SK-MEL-5 (cell line): ENCODE measurements at regions not wholly inside any gene's neighbourhood (a gene's known extent, or its start where the extent isn't known, plus 50 kb on each side); places are given as distances from the start of the nearest gene placed in this dataset.
"Not testable (repeated sequence)": the region's sequence is repeated elsewhere in the genome, so short reads cannot be mapped to it uniquely, and the experiment has no call there.

ENCODE experiments used
- DNase-seq: peaks from one replicate; pipeline ENCODE4 v3.0.0-alpha.2; 2016; ENCODE audit warnings: low read depth, low spot score
- in situ Hi-C: cut with HindIII; loops from 2 replicates; pipeline ENCODE4 v1.10.0; 2016; ENCODE audit warnings: low sequenced_read_pairs, high pct_unique_total_duplicates, low pct_unique_long_range_greater_than_20kb

DNA sequence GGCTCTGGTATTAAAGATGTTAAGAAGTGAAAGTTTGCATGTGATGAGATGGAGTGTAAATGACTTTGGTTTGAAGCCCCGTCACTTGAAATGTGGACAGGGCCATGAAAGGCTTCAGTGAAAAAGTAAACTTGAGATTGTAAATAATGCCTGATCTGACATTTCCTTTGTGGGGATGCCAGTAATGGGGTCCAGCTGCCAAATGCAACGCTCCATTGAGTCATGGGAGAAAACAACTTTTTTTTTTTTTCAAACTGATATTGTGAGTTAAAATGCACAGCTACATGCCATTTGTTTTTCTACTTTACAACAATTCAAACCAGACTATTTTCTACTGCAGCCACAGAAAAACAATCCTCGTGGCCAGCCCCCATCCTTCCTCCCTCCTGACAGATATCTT lies 327.0 kb upstream of the TNC start:
- in situ Hi-C loops, result no loop called here
- no peak for DNase-seq

DNA sequence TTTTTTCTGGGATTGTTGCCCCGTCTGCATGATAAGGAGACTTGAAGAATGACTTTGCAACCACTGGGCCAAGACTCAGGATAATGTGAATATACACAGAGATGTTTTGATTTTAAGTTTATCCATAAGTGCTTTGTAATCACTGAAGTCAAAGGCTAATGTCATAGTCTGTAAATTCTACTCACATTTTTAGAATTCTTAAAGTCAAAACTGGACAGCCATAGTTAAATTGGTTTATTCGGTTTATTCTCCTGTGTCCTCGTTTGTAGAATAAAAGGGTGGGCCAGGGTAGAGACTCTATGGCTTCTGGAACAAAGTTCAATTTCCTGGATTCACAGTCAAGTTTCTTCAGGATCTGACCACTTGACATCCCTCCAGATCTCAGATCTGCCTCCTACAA lies 327.7 kb upstream of the TNC start:
- DNase-seq, result no peak
- in situ Hi-C loops, result no loop called here

DNA sequence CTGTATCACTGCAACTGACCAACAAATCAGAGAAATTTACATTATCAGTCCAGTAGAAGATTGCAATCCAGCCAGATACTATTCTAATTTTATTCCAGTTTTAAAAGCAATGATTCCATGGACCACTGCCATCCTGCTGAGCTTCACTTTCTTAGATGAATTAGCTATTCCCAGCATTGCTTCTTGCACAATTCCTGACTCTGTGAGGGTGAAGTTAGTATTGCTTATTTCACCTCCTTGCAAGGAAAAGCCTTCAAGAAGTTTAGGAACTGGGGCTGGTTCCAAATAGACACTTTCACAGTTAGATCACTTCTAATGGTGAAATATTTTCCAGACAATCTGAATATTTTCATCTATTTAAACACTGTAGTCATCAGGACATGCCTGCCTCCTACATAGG lies 338.6 kb upstream of the TNC start:
- in situ Hi-C loops, result no loop called here
- DNase-seq, result no peak

DNA sequence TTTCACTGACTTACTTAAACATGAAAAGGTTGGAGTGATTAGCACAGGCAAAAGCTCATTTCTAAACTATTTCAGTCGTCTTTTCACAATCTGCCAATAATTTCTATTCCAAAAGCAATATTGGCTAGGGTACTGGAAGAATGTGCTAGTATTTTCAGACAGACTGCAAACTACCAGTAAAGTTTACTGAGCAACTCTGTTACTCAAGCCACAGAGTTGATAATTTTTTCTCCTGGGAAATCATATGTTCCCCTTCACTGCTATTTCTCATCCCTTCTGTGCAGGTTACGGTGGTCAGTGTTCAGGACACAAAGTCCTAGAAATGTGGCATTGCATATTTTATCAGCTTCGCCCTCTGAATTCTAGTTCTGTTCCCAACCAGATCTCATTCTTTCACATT lies 343.3 kb upstream of the TNC start:
- DNase-seq, result no peak
- in situ Hi-C loops, result no loop called here

DNA sequence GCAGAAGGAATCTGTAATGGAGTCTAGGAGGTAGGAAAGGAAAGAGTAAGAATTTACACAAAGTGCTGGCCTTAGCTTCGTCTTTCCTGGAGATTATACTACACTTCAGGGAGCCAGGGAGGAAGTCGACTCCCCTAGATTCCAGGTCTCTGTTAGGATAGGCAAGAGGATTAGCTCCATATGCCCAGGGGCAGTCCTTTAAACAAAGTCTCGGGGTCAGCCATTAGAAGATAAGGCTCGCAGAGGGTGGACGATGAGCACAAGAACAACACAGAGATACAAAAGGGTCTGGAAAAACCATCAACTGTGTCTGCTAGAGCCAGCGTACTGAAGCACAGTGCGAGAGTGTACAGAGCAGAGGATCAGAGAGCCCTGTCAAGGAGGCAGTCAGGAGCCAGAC lies 344.7 kb upstream of the TNC start:
- DNase-seq, result no peak
- in situ Hi-C loops, result no loop called here

DNA sequence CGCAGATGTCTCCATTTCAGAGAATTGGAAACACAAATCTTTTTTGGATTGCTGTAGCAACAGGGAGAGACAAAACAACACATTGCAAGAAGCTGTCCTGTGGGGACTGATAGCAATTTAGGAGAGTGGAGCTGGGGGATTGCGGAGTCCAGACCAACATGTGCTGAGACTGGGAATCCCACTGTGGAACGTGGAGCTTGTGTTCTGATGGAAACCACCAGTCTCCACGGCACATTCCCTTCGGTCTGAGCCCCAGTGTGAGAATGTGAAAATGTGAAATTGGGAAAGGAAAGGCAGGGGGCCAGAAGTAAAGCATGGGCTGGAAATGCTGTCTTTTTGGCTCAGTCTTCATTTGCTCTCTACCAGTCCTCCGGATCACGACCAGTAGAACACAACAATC lies 348.8 kb upstream of the TNC start:
- in situ Hi-C loops, result no loop called here
- DNase-seq, result no peak

DNA sequence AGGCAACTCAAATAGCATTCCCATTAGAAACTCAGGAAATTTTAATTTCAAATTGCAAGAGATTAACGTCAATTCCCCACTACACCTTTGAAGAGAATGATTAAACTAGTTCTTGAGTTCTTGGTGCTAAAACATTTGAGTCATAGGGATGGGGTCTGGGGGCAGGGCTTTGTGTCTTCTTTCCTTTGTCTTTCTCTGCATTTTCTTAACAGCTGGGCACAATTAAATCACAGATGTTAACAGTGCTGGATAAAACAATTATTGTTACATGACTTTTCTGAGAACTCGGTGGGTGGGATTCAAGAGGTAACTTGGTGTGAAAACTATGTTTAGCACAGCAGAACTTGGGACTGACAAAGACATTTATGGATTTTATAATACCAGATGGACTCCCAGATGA lies 351.9 kb upstream of the TNC start:
- in situ Hi-C loops, result no loop called here

DNA sequence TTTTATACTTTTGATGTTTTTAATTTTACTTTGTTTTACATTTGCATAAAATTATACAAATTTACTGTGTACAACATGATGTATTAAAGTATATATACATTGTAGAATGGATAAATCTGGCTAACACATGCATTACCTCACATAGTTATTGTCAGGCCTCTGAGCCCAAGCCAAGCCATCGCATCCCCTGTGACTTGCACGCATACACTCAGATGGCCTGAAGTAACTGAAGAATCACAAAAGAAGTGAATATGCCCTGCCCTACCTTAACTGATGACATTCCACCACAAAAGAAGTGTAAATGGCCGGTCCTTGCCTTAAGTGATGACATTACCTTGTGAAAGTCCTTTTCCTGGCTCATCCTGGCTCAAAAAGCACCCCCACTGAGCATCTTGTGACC lies 355.1 kb upstream of the TNC start:
- DNase-seq, in situ Hi-C loops: not testable (repeated sequence)

More for the DNA sequence above, 351.9 kb upstream of the TNC start:
- no peak for DNase-seq

DNA sequence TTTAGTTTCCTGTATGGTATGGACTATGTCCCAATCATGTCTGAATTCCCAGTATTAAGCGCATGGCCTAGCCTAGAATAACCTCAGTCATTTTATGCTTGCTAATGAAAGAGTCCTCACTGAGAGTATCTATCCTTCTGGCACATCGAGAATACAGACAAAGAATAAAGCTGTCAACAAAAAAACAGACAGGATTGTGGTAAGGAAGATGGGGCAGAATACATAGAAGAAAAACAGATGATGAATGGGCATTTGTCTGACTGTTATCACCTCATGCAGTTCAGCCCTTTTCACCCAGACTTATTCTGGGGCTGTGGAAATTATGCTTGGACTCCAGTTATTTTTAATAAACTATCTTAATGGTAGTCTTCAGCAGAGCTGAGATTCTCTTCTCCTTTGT lies 363.8 kb upstream of the TNC start:
- DNase-seq, result no peak
- in situ Hi-C loops, result no loop called here

DNA sequence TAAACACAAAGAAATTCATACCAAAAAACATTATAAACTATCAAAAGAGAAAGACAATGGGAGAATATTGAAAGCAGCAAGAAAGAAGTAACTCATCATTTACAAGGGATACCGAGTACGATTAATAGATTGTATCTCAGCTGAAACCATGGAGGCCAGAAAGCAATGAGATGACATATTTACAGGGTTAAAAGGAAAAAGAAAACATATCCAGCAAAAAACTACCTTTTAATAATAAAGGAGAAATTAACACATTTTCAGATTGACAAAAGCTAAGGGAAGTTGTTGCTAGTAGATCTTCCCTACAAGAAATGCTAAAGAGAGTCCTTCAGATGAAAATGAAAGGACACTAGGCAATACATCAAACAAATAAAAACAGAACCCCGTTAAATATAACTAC lies 364.8 kb upstream of the TNC start:
- in situ Hi-C loops, result no loop called here
- DNase-seq, result no peak

DNA sequence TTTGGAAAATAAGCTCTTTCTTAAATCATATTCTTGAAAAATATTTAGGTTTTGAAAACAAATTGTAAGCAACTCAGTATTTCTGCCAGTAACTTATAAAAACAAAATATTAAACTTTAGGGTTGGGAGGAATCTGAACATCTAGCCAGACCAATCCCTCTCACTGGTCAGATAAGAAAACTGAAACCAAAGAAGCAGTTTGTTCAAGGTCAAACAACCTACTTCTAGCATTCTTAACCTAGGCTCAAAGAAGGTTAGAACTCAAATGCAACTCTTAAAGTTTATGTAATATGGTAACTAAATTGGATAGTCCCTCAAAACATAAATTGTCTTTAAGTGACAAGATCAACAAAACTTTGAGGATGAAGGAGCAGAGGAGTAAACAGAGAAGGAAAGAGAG lies 374.9 kb upstream of the TNC start:
- in situ Hi-C loops, result no loop called here
- DNase-seq, result no peak

DNA sequence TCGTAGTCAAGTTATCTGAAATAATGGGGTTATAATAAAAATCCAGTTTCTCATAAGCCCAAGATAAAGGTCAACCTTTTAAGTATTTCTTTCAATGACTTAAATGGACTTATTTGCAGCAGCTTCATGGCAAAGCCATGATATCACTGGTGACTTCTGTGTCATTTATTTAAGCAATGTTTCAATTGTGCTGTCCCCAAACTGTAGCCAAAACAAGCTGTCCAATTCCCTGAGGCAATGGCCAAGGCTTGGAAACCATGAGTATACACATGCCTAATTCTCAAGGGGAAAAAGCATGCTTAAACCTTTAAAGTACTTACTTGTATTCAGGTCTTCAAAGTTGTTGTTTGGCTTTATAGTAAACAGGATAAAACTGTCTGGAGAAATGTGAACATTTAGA lies 376.4 kb upstream of the TNC start:
- DNase-seq, result peak; percentile 7
- in situ Hi-C loops, result no loop called here

DNA sequence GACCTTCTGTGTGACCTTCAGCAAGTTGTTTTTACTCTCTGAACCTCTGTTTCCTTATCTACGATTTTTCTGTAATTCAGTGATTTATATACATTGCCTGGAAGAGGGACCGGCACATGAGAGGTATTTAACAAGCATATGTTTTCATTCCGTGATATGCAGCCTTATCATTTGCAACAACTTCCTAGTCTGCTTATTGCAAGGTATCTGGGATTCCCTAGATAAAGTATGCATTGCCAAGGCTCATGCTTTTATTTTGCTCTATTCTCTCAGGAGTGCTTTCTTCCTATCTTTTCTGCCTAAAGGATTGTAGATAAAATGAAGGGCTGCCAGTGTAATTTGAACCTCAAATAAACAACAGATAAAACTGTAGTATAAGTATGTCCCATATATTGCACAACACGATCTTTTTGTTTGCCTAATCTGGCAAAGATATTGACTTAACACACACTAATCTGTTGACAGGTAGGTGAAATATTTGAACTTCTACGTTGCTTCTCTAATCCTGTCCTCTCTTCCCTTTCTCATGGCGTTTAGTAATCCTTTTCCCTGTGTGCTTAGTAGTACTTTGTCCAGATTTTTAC lies 377.2 kb upstream of the TNC start:
- in situ Hi-C loops, result no loop called here
- DNase-seq, result no peak

DNA sequence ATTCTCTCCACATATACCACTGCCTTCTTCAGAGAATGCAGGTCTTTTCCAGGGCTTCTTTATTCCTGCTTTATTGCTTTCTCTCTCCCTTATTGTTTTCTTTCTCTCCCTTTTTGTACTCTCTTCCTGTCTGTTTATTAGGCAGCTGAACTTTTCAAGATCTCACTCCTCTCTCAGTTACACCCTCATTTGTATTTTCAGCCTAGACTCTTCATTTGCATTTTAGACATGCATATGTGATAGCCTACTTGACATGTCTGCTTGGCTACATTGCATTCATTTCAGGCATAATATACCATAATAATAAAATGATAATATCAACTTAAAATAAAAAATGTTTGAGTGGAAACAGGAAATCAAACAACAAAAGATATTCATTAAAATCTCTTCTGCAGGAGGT lies 377.9 kb upstream of the TNC start:
- in situ Hi-C loops, result no loop called here
- no peak for DNase-seq

DNA sequence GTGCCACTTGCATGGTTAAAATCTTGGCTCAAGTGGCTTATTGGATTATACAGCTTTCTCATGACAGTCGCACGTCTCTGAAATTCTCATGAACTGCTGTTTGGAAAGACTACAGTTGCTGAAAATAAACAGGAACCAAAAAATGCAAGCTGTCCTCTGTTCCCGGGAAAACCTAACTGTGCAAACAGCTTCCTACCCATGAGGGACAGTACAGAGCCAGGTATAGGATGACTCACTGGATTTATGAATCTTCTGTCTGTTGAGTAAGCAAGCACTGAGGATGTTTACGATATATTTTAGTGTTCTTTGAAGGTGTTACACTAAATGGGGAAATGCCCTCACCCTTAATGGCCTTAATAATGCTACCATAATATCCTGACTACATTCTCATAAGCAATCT lies 380.3 kb upstream of the TNC start:
- in situ Hi-C loops, result no loop called here
- no peak for DNase-seq

DNA sequence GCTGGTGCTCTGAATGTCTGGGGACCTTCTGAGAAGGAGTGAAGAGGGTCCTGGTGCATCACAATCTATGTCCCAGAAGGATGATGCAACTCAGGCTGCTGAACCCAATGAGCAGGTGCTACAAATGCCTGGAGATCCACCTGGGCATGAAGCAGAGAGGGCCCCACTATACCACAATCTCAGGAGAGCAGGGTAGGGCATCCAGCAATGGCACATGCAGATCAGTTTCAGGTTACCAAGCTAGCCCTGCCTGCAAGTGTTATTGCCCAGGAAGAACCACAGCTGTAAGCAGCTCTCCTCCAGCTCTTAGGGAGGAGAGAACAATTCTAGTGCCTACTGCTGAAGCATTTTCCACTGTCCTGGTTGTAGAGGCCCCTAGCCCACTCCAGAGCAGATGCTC lies 389.2 kb upstream of the TNC start:
- in situ Hi-C loops, result no loop called here
- no peak for DNase-seq

DNA sequence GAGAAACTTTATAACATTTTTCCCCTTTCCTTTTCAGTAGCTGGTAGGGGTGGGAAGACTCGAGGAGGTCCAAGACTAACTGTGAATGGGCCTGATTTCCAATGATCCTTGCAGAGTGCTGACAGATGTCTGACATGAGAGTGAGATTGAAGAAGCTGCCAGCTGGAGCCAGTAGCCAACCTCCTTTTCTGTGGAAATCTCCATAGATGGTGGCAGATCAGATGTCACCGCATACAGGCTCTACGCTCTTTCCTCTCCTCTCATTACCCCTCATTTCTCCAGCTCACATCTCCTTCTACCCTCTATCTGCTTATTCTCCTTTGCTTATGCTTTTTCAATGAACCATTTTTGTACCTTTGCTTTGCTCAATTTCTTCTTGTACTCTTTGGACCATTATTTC lies 395.2 kb upstream of the TNC start:
- no peak for DNase-seq
- in situ Hi-C loops, result no loop called here

DNA sequence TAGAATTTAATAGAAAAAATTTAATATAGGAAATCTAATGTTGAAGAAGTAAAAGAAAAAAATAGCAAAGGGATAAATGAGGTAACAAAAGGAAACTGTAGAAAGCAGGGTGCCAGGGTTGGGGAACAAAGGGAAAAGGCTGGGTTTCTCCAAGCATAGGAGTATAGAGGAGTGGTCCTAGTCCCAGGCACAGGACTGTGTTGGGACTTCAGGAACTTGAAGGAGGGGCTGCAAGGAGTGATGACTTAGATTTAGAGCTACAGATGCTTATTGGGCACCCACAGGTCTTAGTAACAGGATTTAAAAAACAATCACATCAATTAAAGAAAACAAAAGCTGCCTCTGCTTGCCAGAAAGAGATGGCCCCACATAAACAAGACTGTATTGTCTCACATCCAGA lies 396.5 kb upstream of the TNC start:
- DNase-seq, result no peak
- in situ Hi-C loops, result no loop called here

DNA sequence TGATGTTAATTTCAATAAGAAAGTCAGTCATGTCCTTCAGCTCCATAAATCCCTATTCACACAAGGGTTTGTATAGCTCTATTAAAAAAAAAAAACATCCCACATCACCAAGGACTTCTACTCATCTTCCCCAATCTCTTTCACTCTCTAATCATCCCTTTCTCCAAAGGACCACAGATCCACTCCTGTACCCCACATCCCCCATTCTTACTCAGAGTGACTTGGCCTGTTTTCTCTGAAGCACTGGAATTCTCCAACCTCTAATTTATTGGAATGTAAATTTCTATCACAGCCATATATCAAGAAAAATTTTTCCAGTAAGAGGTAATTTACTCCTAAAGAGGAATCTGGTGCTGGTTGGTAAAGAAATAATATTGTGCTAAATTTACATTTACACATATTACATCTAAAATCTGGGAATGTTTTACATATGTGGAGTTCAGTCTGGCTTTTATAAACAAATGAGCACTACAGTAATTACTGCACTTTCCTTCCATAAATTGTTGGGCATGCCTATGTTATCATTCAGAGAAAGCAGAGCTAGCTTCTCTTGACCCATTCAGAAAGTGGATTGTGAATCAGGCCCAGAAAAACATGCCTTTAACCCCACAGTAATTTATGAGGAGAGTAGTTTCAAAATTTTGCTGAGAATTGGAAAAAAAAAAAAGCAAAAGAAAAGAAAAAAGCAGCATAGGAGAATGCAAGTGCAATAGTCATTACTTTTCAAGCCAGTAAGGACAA lies 399.5 kb upstream of the TNC start:
- DNase-seq, result no peak
- in situ Hi-C loops, result no loop called here

DNA sequence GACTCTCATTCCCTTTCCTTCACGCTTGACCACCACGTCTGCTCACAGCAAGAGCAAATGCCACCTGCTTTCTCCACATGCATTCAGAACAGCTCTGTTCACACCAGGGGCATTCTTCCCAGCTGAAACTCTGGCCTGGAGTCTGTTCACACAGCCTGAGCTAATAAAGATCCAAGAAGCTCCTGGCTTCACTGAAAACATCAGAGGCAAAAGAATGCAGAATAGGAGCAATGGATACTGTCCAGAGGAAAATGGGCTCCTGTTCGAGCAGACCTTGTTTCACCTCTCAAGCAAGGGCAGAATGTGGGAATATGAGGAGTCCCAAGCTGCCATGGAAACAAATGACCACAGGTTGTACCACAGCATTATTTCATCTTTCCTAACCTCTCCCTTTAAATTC lies 402.7 kb upstream of the TNC start:
- in situ Hi-C loops, result no loop called here
- no peak for DNase-seq
